ENCODE measurements at regions not wholly inside any gene's neighbourhood (a gene's known extent, or its start where the extent isn't known, plus 50 kb on each side); places are given as distances from the start of the nearest gene placed in this dataset.

DNA sequence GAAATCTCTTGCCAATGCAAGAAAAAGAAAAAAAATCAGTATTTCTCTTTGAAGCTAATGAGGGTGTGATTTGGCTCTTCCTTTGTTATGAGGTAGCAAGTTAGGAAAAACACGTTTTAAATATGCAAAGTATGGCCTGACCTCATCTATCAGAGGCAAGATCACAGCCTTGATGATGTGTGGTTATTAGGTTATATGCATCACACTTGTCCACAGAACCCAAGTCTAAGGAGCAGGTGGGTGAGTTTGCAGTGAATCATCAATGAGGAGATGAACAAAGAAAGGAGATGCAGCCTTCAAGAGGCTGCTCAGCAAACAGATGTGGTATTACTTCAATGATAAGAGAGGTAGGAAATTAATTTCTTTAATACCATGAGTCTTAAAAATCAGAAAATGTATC is 594.8 kb upstream of the CDH5 start:
- TF ChIP-seq, protein P1, sequence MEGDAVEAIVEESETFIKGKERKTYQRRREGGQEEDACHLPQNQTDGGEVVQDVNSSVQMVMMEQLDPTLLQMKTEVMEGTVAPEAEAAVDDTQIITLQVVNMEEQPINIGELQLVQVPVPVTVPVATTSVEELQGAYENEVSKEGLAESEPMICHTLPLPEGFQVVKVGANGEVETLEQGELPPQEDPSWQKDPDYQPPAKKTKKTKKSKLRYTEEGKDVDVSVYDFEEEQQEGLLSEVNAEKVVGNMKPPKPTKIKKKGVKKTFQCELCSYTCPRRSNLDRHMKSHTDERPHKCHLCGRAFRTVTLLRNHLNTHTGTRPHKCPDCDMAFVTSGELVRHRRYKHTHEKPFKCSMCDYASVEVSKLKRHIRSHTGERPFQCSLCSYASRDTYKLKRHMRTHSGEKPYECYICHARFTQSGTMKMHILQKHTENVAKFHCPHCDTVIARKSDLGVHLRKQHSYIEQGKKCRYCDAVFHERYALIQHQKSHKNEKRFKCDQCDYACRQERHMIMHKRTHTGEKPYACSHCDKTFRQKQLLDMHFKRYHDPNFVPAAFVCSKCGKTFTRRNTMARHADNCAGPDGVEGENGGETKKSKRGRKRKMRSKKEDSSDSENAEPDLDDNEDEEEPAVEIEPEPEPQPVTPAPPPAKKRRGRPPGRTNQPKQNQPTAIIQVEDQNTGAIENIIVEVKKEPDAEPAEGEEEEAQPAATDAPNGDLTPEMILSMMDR (IDR thresholded peaks at IDR 0.05) = no peak
- no peak for TF ChIP-seq EZH2 (IDR thresholded peaks at IDR 0.05; ENCODE audit: borderline replicate concordance, insufficient read depth, low read depth, low read length, poor library complexity, severe bottlenecking)
- CTCF ChIA-PET = no interaction called here
- H3K4me2 ChIP-seq (replicated peaks; ENCODE audit: low read depth, low read length, poor library complexity, severe bottlenecking) = no peak overlapping the region

DNA sequence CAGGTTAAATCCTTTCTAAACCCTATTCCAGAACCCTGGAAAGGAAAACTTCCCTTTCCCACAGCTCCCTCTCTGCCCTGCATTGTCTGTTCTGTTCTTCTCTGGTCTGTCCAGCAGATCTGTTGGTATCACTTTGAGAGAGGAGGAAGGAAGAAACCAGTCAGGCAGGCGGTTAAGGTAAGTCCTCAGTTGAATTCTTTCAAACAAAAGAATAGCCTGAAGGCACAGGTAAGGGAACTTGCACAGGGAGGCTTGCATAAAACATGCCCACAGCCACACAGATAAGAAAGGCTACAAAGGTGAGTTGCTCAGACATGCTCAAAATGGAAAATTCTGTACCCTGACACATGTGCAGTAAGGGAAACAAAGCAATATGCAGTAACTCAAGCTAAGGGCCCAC is 595.7 kb upstream of the CDH5 start:
- POLR2A ChIA-PET = no interaction called here
- CTCF ChIA-PET = no interaction called here
- H3K79me2 ChIP-seq (ENCODE audit: control insufficient read depth, insufficient read depth, low read length) = no peaks in the 10 kb centered on the region
- H3K4me3 ChIP-seq (ENCODE audit: control extremely low read depth in 1 of 5, extremely low read depth in 1 of 5, insufficient read depth in 1 of 5, low read depth in 2 of 5, low read length in 4 of 5) = no peak overlapping the region
- no CpG with 5 or more reads among the region's 1 CpG for WGBS (ENCODE audit: insufficient coverage)
- H3K9me3 ChIP-seq (ENCODE audit: control extremely low read depth in 1 of 3, control insufficient read depth in 2 of 3, insufficient read depth in 1 of 3, low read length in 2 of 3) = peaks cover 0 to 5% (median 0%) of the 10 kb centered on the region in 3 donors
- no peak overlapping the region for H3K27ac Mint-ChIP-seq
- ATAC-seq (ENCODE audit: low read depth) = no peak
- peaks cover 8% of the 10 kb centered on the region for H3K9me3 Mint-ChIP-seq (ENCODE audit: insufficient read depth)
- DNase-seq = no peak
- no peaks in the 10 kb centered on the region for H3K27me3 ChIP-seq (replicated peaks in 1 of 4; ENCODE audit: control extremely low read depth in 1 of 4, control insufficient read depth in 3 of 4, insufficient read depth in 4 of 4, low read length in 3 of 4)
- no peak overlapping the region for H3K27ac ChIP-seq (ENCODE audit: low read length in 2 of 2)
- intact Hi-C loops (cut with micrococcal nuclease) = no loop called here
- H3K4me3 Mint-ChIP-seq = no peak overlapping the region
- no peak overlapping the region for H3K4me2 ChIP-seq (replicated peaks; ENCODE audit: low read depth, low read length, poor library complexity, severe bottlenecking)
- no peaks in the 10 kb centered on the region for H3K4me1 ChIP-seq (ENCODE audit: control insufficient read depth in 2 of 2, insufficient read depth in 2 of 2, low read length in 2 of 2)
- no peaks in the 10 kb centered on the region for H3K27me3 Mint-ChIP-seq
- TF ChIP-seq, protein P1 (IDR thresholded peaks at IDR 0.05) = no peak
- TF ChIP-seq EZH2 (IDR thresholded peaks at IDR 0.05; ENCODE audit: borderline replicate concordance, insufficient read depth, low read depth, low read length, poor library complexity, severe bottlenecking) = no peak
- H3K36me3 ChIP-seq (replicated peaks in 1 of 2; ENCODE audit: control extremely low read depth in 1 of 2, control insufficient read depth in 1 of 2, extremely low read depth in 1 of 2, insufficient read depth in 2 of 2, low read length in 1 of 2) = no peaks in the 10 kb centered on the region
- no peaks in the 10 kb centered on the region for H4K20me1 ChIP-seq (ENCODE audit: control insufficient read depth, insufficient read depth, low read length, poor library complexity, severe bottlenecking)
- no peaks in the 10 kb centered on the region for H3K4me1 Mint-ChIP-seq
- no peak overlapping the region for H2AFZ ChIP-seq (ENCODE audit: insufficient read depth, low read depth, low read length, poor library complexity, severe bottlenecking)
- no peak overlapping the region for H3K9ac ChIP-seq (ENCODE audit: low read length)

More for the DNA sequence above, 594.8 kb upstream of the CDH5 start:
- H3K4me3 ChIP-seq (ENCODE audit: control extremely low read depth in 1 of 5, extremely low read depth in 1 of 5, insufficient read depth in 1 of 5, low read depth in 2 of 5, low read length in 4 of 5) = no peak overlapping the region
- peaks cover 8% of the 10 kb centered on the region for H3K9me3 Mint-ChIP-seq (ENCODE audit: insufficient read depth)
- H3K27ac Mint-ChIP-seq = no peak overlapping the region
- no peaks in the 10 kb centered on the region for H3K36me3 ChIP-seq (replicated peaks in 1 of 2; ENCODE audit: control extremely low read depth in 1 of 2, control insufficient read depth in 1 of 2, extremely low read depth in 1 of 2, insufficient read depth in 2 of 2, low read length in 1 of 2)
- no peak overlapping the region for H3K27ac ChIP-seq (ENCODE audit: low read length in 2 of 2)
- POLR2A ChIA-PET = no interaction called here
- DNase-seq = no peak
- no peaks in the 10 kb centered on the region for H3K79me2 ChIP-seq (ENCODE audit: control insufficient read depth, insufficient read depth, low read length)
- WGBS (ENCODE audit: insufficient coverage) = no CpG with 5 or more reads among the region's 1 CpG
- no peak overlapping the region for H2AFZ ChIP-seq (ENCODE audit: insufficient read depth, low read depth, low read length, poor library complexity, severe bottlenecking)
- H4K20me1 ChIP-seq (ENCODE audit: control insufficient read depth, insufficient read depth, low read length, poor library complexity, severe bottlenecking) = no peaks in the 10 kb centered on the region
- H3K27me3 ChIP-seq (replicated peaks in 1 of 4; ENCODE audit: control extremely low read depth in 1 of 4, control insufficient read depth in 3 of 4, insufficient read depth in 4 of 4, low read length in 3 of 4) = no peaks in the 10 kb centered on the region
- no peaks in the 10 kb centered on the region for H3K4me1 ChIP-seq (ENCODE audit: control insufficient read depth in 2 of 2, insufficient read depth in 2 of 2, low read length in 2 of 2)
- H3K9ac ChIP-seq (ENCODE audit: low read length) = no peak overlapping the region
- H3K4me1 Mint-ChIP-seq = no peaks in the 10 kb centered on the region
- intact Hi-C loops (cut with micrococcal nuclease) = no loop called here
- H3K9me3 ChIP-seq (ENCODE audit: control extremely low read depth in 1 of 3, control insufficient read depth in 2 of 3, insufficient read depth in 1 of 3, low read length in 2 of 3) = peaks cover 0 to 5% (median 0%) of the 10 kb centered on the region in 3 donors
- ATAC-seq (ENCODE audit: low read depth) = no peak
- H3K27me3 Mint-ChIP-seq = no peaks in the 10 kb centered on the region
- H3K4me3 Mint-ChIP-seq = no peak overlapping the region
